ENCODE measurements at regions not wholly inside any gene's neighbourhood (a gene's known extent, or its start where the extent isn't known, plus 50 kb on each side); places are given as distances from the start of the nearest gene placed in this dataset.

- Histone ChIP-seq H3K27me3 (ENCODE audit: insufficient read depth) (no peaks in the 10 kb centered on the region), H3K27ac (ENCODE audit: low read depth in 2 of 2, low read length in 1 of 2) (no peak overlapping the region), H3F3A (replicated peaks; ENCODE audit: insufficient read depth) (no peaks in the 10 kb centered on the region), H3K9ac (no peak overlapping the region), H3K9me2 (no peaks in the 10 kb centered on the region), H3K79me2 (ENCODE audit: insufficient read depth) (no peaks in the 10 kb centered on the region), H3K4me2 (no peak overlapping the region), H3K4me1 (ENCODE audit: control insufficient read depth in 1 of 2, insufficient read depth in 2 of 2, low read depth in 1 of 2, low read length in 1 of 2) (peaks cover 0 to 14% of the 10 kb centered on the region in 2 experiments; a peak in 1 of 4 replicates), H3K9me3 (no peaks in the 10 kb centered on the region), H2AFZ (ENCODE audit: low read depth) (no peak overlapping the region), H3K4me3 (ENCODE audit: low read depth in 2 of 2, low read length in 1 of 2) (no peak overlapping the region), H3K36me3 (replicated peaks in 1 of 2; ENCODE audit: control insufficient read depth in 1 of 2, insufficient read depth in 2 of 2, low read length in 1 of 2) (no peaks in the 10 kb centered on the region), H4K20me1 (ENCODE audit: insufficient read depth) (no peaks in the 10 kb centered on the region)
- 55% methylated on average over 7 of the region's 9 CpGs for WGBS (ENCODE audit: low lambda C conversion rate)
- ChIA-PET POLR2A (no interaction called here), CTCF (no interaction called here)
- no peak for TF ChIP-seq CTCF (IDR thresholded peaks at IDR 0.05)
- TF ChIP-seq RXRA (IDR thresholded peaks at IDR 0.05; ENCODE audit: borderline replicate concordance, low read depth): no peak
- no peak for TF ChIP-seq USF1 (IDR thresholded peaks at IDR 0.05; ENCODE audit: borderline replicate concordance, low read depth)
- no peak for TF ChIP-seq PBX3 (IDR thresholded peaks at IDR 0.05)
- TF ChIP-seq FOSL2 (IDR thresholded peaks at IDR 0.05; ENCODE audit: borderline replicate concordance, low read depth): no peak
- no peak for TF ChIP-seq ELF1 (IDR thresholded peaks at IDR 0.05)
- no peak for TF ChIP-seq NRF1 (IDR thresholded peaks at IDR 0.05; ENCODE audit: low read depth, low read length)
- TF ChIP-seq POLR2AphosphoS5 (IDR thresholded peaks at IDR 0.05; ENCODE audit: low read depth, low read length): no peak
- TF ChIP-seq ZBTB33 (IDR thresholded peaks at IDR 0.05; ENCODE audit: borderline replicate concordance, low read depth): no peak
- no peak for DNase-seq
Observed at GRCh38 chr2:129777762-129778583, 201.5 kb upstream of the RAB6C start.

- H3K27ac ChIP-seq (ENCODE audit: low read depth in 2 of 2, low read length in 1 of 2): no peak overlapping the region
- no peaks in the 10 kb centered on the region for H4K20me1 ChIP-seq (ENCODE audit: insufficient read depth)
- no peaks in the 10 kb centered on the region for H3K27me3 ChIP-seq (ENCODE audit: insufficient read depth)
- no peaks in the 10 kb centered on the region for H3K9me2 ChIP-seq
- no peaks in the 10 kb centered on the region for H3F3A ChIP-seq (replicated peaks; ENCODE audit: insufficient read depth)
- ChIA-PET POLR2A (no interaction called here), CTCF (no interaction called here)
- no peaks in the 10 kb centered on the region for H3K9me3 ChIP-seq
- no peaks in the 10 kb centered on the region for H3K36me3 ChIP-seq (replicated peaks in 1 of 2; ENCODE audit: control insufficient read depth in 1 of 2, insufficient read depth in 2 of 2, low read length in 1 of 2)
- no peaks in the 10 kb centered on the region for H3K79me2 ChIP-seq (ENCODE audit: insufficient read depth)
- no peak for DNase-seq
- no peak overlapping the region for H3K9ac ChIP-seq
- H2AFZ ChIP-seq (ENCODE audit: low read depth): no peak overlapping the region
- 70% methylated on average over 2 of the region's 8 CpGs for WGBS (ENCODE audit: low lambda C conversion rate)
- no peak overlapping the region for H3K4me3 ChIP-seq (ENCODE audit: low read depth in 2 of 2, low read length in 1 of 2)
- H3K4me2 ChIP-seq: no peak overlapping the region
- peaks cover 0 to 14% of the 10 kb centered on the region in 2 experiments; a peak in 1 of 4 replicates for H3K4me1 ChIP-seq (ENCODE audit: control insufficient read depth in 1 of 2, insufficient read depth in 2 of 2, low read depth in 1 of 2, low read length in 1 of 2)
- no peak for TF ChIP-seq RCOR1 (IDR thresholded peaks at IDR 0.05; ENCODE audit: low read length)
- TF ChIP-seq TAF1 (IDR thresholded peaks at IDR 0.05; ENCODE audit: borderline replicate concordance, low read depth, low read length): no peak
- TF ChIP-seq RXRA (IDR thresholded peaks at IDR 0.05; ENCODE audit: borderline replicate concordance, low read depth): no peak
- no peak for TF ChIP-seq USF1 (IDR thresholded peaks at IDR 0.05; ENCODE audit: borderline replicate concordance, low read depth)
- TF ChIP-seq EP300 (IDR thresholded peaks at IDR 0.05; ENCODE audit: borderline replicate concordance in 1 of 2, low read depth in 1 of 2, low read length in 1 of 2): no peak
- no peak for TF ChIP-seq MAX (IDR thresholded peaks at IDR 0.05; ENCODE audit: low read depth)
- TF ChIP-seq NFIC (IDR thresholded peaks at IDR 0.05; ENCODE audit: borderline replicate concordance): no peak
- TF ChIP-seq SIN3A (IDR thresholded peaks at IDR 0.05; ENCODE audit: borderline replicate concordance, low read depth, low read length): no peak
- TF ChIP-seq NRF1 (IDR thresholded peaks at IDR 0.05; ENCODE audit: low read depth, low read length): no peak
- TF ChIP-seq YY1 (IDR thresholded peaks at IDR 0.05; ENCODE audit: low read depth): no peak
- TF ChIP-seq RAD21 (IDR thresholded peaks at IDR 0.05; ENCODE audit: low read length): no peak
- no peak for TF ChIP-seq SMC3 (IDR thresholded peaks at IDR 0.05; ENCODE audit: low read depth, low read length)
Observed at GRCh38 chr2:129778584-129778877, 200.9 kb upstream of the RAB6C start.

Measured in SK-N-SH (cell line).